Stomach (tissue), 4 donors: ENCODE measurements at regions not wholly inside any gene's neighbourhood (a gene's known extent, or its start where the extent isn't known, plus 50 kb on each side); places are given as distances from the start of the nearest gene placed in this dataset.

Experiments
- EP300 ChIP-seq: sonication (generic); formaldehyde crosslinking; IDR thresholded peaks from one replicate; pipeline ENCODE4 v1.6.1; 2017; ENCODE audit warnings: antibody characterized with exemption
- POLR2A ChIP-seq, 4 donors: fragments of 450-650 bp; IDR thresholded peaks; one replicate each; pipeline ENCODE4 v1.6.1; 2016; ENCODE audit warnings: antibody characterized with exemption in 4 of 4, control low read depth in 2 of 4, mild to moderate bottlenecking in 1 of 4, moderate library complexity in 1 of 4
- POLR2AphosphoS5 ChIP-seq, 3 donors: sonication (generic); formaldehyde crosslinking; IDR thresholded peaks; one replicate each; pipeline ENCODE4 v1.6.1; 2016; ENCODE audit warnings: antibody characterized with exemption in 3 of 3
- TF ChIP-seq, protein P1 (sequence below), 7 experiments: fragments of 450-650 bp in 4 of 7; fragments of 200-600 bp in 3 of 7; sonication (generic) in 3 of 7; IDR thresholded peaks; one replicate each; pipeline ENCODE4 v1.5.1; 2016 to 2019; ENCODE audit warnings: antibody characterized with exemption in 7 of 7, control low read depth in 2 of 7, mild to moderate bottlenecking in 1 of 7

DNA sequence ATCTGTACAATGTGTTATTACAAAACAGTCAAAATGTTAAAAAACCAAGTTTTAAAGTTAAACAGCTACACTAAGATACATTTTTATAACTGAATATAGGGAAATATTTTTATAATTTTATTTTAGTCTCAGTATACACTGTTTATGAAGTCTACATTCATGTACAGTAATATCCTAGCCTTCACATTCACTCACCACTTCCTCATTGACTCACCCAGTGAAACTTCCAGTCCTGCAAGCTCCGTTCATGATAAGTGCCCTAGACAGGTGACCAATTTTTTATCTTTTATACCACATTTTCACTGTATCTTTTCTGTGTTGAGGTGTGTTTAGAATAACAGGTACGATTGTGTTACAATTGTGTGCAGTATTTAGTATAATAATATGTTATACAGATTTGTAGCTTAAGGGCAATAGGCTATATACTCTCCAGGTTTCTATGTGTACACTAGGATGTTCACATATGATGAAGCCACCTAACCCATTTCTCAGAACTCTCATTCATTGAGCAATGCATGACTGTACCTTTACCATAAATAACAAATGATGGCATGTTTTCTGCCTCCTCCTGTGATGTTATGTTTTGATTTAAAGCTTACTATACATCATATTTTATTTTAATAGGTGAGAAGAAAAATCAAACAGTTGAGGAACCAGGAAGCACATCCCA lies 388.4 kb upstream of the NDN start:
- TF ChIP-seq POLR2A (IDR thresholded peaks at IDR 0.05), result no peak
- TF ChIP-seq, protein P1, sequence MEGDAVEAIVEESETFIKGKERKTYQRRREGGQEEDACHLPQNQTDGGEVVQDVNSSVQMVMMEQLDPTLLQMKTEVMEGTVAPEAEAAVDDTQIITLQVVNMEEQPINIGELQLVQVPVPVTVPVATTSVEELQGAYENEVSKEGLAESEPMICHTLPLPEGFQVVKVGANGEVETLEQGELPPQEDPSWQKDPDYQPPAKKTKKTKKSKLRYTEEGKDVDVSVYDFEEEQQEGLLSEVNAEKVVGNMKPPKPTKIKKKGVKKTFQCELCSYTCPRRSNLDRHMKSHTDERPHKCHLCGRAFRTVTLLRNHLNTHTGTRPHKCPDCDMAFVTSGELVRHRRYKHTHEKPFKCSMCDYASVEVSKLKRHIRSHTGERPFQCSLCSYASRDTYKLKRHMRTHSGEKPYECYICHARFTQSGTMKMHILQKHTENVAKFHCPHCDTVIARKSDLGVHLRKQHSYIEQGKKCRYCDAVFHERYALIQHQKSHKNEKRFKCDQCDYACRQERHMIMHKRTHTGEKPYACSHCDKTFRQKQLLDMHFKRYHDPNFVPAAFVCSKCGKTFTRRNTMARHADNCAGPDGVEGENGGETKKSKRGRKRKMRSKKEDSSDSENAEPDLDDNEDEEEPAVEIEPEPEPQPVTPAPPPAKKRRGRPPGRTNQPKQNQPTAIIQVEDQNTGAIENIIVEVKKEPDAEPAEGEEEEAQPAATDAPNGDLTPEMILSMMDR (IDR thresholded peaks at IDR 0.05), result no peak
- no peak for TF ChIP-seq EP300
- no peak for TF ChIP-seq POLR2AphosphoS5 (IDR thresholded peaks at IDR 0.05)
